NCI-H748 treated with DMSO at 0.1 percent for 48 hours (cell line): ENCODE measurements at regions not wholly inside any gene's neighbourhood (a gene's known extent, or its start where the extent isn't known, plus 50 kb on each side); places are given as distances from the start of the nearest gene placed in this dataset.

Source experiments
- DNase-seq: peaks from one replicate; lab custom pipeline; 2025; lab: John Stamatoyannopoulos, UW

DNA sequence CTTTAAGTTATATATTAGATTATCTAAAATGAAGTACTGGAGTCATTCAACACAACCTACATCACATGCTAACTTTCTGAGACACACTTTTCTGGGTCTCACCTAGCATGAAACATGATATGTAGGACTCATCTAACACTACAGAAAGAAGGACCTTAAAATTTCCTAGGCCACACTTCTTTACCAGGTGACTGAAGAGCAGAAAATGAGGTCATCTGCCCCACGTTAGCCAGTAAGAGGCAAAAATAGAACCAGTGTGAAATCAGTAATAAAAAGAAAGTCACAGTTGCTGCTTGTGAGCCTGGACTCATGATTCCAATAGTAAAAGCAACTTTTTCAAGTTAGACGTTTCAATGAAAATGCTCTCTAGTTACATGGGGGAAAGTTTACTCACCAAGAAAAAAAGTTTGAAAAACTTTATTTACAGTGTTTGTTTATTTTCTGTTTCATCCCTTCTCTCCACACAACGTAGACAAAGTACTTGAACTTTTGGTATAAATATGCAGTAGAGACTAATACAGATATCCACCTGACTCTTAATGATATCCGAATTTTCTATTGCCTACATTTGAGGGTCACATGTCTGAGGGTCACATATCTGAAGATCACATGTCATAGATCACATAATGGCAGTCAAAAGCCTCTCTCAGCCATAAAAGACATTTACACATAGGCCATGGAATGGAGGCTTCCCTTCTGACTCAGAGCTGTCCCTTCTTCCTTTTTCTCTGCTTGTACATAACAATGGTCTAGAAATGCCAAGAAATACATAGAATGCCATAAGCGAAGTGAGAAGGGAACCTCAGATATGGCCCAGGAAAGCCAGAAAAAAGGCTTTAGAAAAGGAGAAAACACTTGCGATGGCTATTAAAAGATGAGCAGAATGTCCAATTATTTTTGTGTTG is 362.9 kb downstream of the ZEB2 start:
- no peak for DNase-seq

- DNase-seq, result no peak
These were observed 365.7 kb downstream of the ZEB2 start for GRCh38 chr2:144154205-144154604.

DNA sequence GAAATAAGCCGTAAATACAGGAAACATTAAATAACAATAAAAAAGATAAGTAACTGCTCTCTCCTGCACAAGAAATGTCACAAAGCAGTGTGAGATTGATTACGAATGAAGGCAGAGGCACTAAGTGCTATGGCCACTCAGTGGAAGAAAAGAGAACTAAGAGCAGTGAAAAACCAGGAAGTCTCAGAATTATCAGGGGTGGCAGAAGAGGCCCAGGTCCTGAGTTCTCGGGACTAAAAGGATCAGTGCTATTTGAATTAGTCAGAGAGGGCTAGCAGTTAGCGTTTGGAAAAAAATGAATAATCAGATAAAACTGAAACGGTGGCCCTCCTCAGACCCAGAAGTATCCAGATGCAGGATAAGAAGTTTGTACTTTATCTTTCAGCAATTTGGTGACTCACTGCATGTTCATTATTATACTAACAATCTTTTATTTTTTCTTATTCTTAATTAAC is 367.1 kb downstream of the ZEB2 start:
- DNase-seq, result no peak

GRCh38 chr2:144151851-144152250 is 368.1 kb downstream of the ZEB2 start:
- no peak for DNase-seq

- no peak for DNase-seq
These were observed 368.5 kb downstream of the ZEB2 start for GRCh38 chr2:144151405-144151804.

DNA sequence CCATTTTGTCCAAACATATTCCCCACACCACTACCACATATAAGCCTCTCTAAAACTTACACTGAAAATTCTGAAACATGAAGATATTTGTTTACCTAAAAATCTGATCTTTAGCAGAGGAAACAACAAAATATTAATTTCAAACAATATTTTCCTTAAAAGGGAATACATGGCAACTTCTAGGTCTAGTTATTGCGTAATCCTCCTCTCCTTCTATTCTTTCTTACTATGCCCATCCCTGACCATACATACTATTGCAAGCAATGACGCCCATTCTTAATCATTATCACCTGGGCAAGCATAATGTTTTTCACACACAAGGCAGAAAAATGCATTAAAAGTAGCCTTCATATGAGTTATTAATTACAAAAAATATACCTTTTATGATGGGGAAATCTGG is 372.6 kb downstream of the ZEB2 start:
- DNase-seq, result no peak

DNA sequence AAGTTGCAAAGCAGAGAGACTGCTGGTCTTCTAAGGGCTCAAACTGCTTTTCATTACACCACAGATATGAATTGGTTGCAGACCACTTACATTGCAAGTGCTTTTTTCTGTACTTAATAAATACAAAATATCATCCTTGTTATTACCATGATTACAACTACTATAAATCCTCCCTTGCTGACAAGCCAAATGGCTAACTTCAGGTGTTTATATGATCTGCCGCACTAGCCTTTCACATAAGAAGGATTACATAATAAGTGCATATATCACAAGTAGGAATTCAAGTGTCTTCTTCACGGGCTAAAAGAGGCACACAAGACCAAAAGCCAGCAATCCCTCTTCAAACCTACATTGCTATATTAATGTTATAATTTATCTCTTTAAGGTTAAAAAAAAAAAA is 373.0 kb downstream of the ZEB2 start:
- DNase-seq, result no peak

GRCh38 chr2:144146076-144146475 is 373.8 kb downstream of the ZEB2 start:
- DNase-seq, result no peak

GRCh38 chr2:144143294-144144151 is 376.4 kb downstream of the ZEB2 start:
- no peak for DNase-seq

GRCh38 chr2:144140891-144141290 is 379.0 kb downstream of the ZEB2 start:
- DNase-seq, result no peak

- DNase-seq, result no peak
These were observed 382.1 kb downstream of the ZEB2 start for GRCh38 chr2:144137705-144138428.

GRCh38 chr2:144137272-144137671 is 382.6 kb downstream of the ZEB2 start:
- DNase-seq, result no peak

GRCh38 chr2:144136297-144137010 is 383.5 kb downstream of the ZEB2 start:
- no peak for DNase-seq

- no peak for DNase-seq
These were observed 385.8 kb downstream of the ZEB2 start for GRCh38 chr2:144133936-144134665.

GRCh38 chr2:144132357-144132756 is 387.6 kb downstream of the ZEB2 start:
- no peak for DNase-seq

DNA sequence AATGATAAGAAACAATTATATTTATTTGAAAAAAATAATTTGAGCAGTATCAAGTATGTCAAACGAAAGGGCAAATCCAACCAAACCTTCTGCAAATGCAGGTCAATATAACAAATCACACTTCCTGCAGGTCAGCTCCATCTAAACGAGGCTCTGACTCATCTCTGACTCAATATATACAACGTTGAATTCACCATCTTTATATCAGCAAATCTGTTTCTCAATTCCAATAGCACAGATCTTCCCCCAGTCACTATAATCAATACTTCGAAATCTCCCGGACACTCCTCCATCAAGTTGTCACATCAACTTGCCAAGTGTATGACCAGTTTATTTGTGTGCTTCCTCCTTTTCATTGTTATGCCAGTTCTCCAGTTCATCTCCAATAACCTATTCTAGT is 388.9 kb downstream of the ZEB2 start:
- no peak for DNase-seq

DNA sequence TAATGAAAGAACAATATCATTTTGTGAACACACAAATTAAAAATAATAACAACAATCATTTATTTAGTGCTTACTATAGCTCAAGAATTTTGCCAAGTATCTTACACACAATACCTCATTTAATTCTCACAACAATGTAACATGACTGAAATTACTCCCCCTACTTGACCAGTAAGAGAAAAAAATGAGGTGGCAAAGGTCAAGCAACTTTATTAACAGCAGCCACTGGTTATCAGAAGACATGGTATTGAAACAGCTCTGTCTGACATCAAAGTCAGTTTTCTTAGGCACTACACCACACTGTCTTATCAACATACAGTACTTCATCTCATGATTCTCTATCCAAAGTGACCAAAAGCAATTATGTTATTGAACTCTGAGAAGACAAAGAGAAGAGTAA is 389.4 kb downstream of the ZEB2 start:
- DNase-seq, result no peak

- DNase-seq, result no peak
These were observed 391.7 kb downstream of the ZEB2 start for GRCh38 chr2:144128130-144128746.

DNA sequence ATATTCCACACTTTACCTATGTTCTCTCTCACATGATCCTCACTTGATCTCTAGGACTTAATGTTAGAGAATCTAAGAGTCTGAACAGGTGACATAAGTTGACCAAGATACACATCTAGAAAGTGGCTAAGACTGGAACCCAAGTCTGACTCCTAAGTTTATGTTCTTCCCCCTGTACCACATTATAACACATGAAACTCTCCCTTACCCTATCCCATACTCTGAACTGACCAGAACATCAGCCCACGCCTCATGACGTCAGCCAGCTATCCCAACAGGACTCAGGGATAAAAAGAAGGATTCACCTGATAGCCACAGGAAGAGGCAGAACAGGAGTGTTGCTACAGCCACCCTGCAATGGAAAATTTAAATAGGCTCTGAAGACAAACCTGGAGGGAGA is 392.2 kb downstream of the ZEB2 start:
- DNase-seq, result no peak

GRCh38 chr2:144126302-144126701 is 393.6 kb downstream of the ZEB2 start:
- DNase-seq, result no peak
